Right renal pelvis (tissue), 4 donors: ENCODE measurements at regions not wholly inside any gene's neighbourhood (a gene's known extent, or its start where the extent isn't known, plus 50 kb on each side); places are given as distances from the start of the nearest gene placed in this dataset.
"Not testable (repeated sequence)": the region's sequence is repeated elsewhere in the genome, so short reads cannot be mapped to it uniquely, and the experiment has no call there.

Experiments used
- DNase-seq, 4 donors: peaks; one replicate each; pipeline ENCODE4 v3.0.0-alpha.2; 2013; ENCODE audit warnings: low read depth in 4 of 4, low spot score in 3 of 4, missing footprints in 1 of 4

DNA sequence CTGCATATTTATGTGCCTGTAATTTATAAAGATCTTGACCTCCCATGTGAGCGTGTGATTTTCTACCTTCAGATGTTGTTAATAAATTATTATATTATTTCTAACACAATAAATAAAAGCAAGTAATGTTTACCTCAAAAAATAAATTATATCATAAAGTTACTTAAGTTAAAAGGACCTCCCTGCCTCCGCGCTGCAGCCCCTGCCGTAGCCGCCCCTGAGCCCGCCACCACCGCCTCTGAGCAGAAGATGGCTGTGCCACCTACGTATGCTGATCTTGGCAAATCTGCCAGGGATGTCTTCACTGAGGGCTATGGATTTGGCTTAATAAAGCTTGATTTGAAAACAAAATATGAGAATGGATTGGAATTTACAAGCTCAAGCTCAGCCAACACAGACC lies 119.6 kb upstream of the BRWD3 start:
- no peak for DNase-seq

GRCh38 chrX:80917919-80918318 lies 108.2 kb upstream of the BRWD3 start:
- no peak for DNase-seq

GRCh38 chrX:80912351-80912750 lies 102.7 kb upstream of the BRWD3 start:
- DNase-seq, result not testable (repeated sequence)

DNA sequence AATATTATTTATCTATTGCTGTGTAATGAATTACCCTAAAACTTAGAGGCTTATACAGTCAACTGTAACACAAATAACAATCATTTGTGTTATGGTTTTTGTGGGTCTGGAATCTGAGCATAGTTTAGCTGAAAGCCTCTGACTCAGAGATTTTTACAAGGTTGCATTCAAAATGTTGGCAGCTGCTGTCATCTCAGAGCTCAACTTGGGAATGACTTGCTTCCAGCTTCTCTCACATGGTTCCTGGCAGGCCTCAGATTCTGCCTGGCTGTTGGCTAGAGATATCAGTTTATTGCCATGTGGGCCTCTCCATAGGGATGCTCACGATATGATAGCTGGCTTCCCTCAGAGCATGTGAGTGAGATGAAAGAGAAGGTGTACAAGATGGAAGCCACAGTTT lies 70.2 kb upstream of the BRWD3 start:
- no peak for DNase-seq

GRCh38 chrX:80879143-80879542 lies 69.5 kb upstream of the BRWD3 start:
- DNase-seq, result no peak

GRCh38 chrX:80876877-80877276 lies 67.2 kb upstream of the BRWD3 start:
- DNase-seq, result peak in 2 of 4 donors; percentile 2 to 5
